Suprapubic skin (tissue), 3 donors: ENCODE measurements at regions not wholly inside any gene's neighbourhood (a gene's known extent, or its start where the extent isn't known, plus 50 kb on each side); places are given as distances from the start of the nearest gene placed in this dataset.

Experiments
- CTCF ChIP-seq, 2 donors: fragments of 200-600 bp in 1 of 2; fragments of 450-650 bp in 1 of 2; sonication (generic) in 1 of 2; IDR thresholded peaks; one replicate each; pipeline ENCODE4 v1.5.1; 2016 to 2019; ENCODE audit warnings: antibody characterized with exemption in 2 of 2, mild to moderate bottlenecking in 1 of 2, moderate library complexity in 1 of 2
- EP300 ChIP-seq: sonication (generic); formaldehyde crosslinking; IDR thresholded peaks from one replicate; pipeline ENCODE4 v1.6.1; 2017; ENCODE audit warnings: antibody characterized with exemption
- POLR2A ChIP-seq, 2 donors: fragments of 450-650 bp; IDR thresholded peaks; one replicate each; pipeline ENCODE4 v1.6.1; 2017; ENCODE audit warnings: antibody characterized with exemption in 2 of 2, mild to moderate bottlenecking in 2 of 2, moderate library complexity in 2 of 2

DNA sequence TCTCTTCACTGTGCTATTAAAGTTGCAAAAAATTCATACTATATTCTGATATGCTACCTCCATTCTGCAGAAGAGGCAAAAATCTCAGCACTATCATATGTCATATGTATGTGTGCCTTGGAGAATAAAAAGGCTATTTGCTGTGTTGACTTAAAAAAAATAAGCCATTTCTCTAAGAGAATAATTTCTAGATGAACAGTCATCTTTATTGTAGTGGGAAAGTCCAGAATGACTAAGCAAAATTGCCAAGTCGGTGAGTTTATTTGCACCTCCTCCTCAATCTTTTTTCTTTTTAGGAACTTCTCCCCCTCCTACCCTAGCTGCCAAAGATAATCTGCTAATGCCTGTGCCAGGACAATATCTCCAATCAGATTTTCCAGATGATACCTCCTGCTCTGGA lies 353.8 kb upstream of the FAR2 start:
- TF ChIP-seq CTCF (IDR thresholded peaks at IDR 0.05) (no peak), EP300 (no peak), POLR2A (IDR thresholded peaks at IDR 0.05) (no peak)
